ENCODE measurements at regions not wholly inside any gene's neighbourhood (a gene's known extent, or its start where the extent isn't known, plus 50 kb on each side); places are given as distances from the start of the nearest gene placed in this dataset.

- Histone ChIP-seq H3K9me3 (ENCODE audit: low read length) (no peaks in the 10 kb centered on the region), H4K20me1 (ENCODE audit: insufficient read depth, low read length) (no peaks in the 10 kb centered on the region), H3K27ac (ENCODE audit: low read depth, low read length, poor library complexity, severe bottlenecking) (no peak overlapping the region), H3K79me2 (ENCODE audit: insufficient read depth, low read length) (no peaks in the 10 kb centered on the region), H2AFZ (ENCODE audit: low read length) (no peak overlapping the region), H3K4me1 (ENCODE audit: insufficient read depth, low read length, severe bottlenecking) (no peaks in the 10 kb centered on the region), H3K4me2 (ENCODE audit: low read length) (no peak overlapping the region), H3K36me3 (ENCODE audit: insufficient read depth, low read length) (no peaks in the 10 kb centered on the region), H3K9ac (ENCODE audit: low read length) (no peak overlapping the region), H3K9me2 (ENCODE audit: low read depth, low read length) (no peaks in the 10 kb centered on the region), H3K4me3 (ENCODE audit: low read depth, low read length, poor library complexity, severe bottlenecking) (no peak overlapping the region), H3F3A (ENCODE audit: insufficient read depth, low read length) (no peaks in the 10 kb centered on the region), H3K27me3 (ENCODE audit: insufficient read depth, low read length) (no peaks in the 10 kb centered on the region)
- TF ChIP-seq, protein P1, sequence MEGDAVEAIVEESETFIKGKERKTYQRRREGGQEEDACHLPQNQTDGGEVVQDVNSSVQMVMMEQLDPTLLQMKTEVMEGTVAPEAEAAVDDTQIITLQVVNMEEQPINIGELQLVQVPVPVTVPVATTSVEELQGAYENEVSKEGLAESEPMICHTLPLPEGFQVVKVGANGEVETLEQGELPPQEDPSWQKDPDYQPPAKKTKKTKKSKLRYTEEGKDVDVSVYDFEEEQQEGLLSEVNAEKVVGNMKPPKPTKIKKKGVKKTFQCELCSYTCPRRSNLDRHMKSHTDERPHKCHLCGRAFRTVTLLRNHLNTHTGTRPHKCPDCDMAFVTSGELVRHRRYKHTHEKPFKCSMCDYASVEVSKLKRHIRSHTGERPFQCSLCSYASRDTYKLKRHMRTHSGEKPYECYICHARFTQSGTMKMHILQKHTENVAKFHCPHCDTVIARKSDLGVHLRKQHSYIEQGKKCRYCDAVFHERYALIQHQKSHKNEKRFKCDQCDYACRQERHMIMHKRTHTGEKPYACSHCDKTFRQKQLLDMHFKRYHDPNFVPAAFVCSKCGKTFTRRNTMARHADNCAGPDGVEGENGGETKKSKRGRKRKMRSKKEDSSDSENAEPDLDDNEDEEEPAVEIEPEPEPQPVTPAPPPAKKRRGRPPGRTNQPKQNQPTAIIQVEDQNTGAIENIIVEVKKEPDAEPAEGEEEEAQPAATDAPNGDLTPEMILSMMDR (IDR thresholded peaks at IDR 0.05; ENCODE audit: low read length): no peak
- no peak for TF ChIP-seq EZH2 (IDR thresholded peaks at IDR 0.05; ENCODE audit: borderline replicate concordance, low read length)
These were observed 816.8 kb downstream of the MTRR start for GRCh38 chr5:8685704-8686103.

DNA sequence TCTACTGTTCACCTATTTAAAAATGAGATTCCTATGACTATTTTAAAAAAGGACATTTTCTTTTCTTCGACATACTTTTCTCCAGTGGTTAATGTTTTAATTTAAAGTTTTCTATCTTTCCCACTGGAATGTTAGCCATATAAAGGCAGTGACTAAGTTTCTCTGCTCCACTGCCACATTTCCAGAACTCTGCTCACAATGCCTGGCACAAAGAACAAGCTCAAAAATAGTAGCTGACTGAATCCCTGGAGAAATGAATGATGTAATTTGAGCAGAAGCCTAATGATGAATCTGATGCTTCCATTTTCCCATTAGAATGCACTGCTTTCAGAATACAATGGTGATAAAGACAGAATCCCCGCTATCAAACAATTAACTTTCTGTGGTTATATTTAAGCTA is 817.8 kb downstream of the MTRR start:
- no peaks in the 10 kb centered on the region for H3K9me2 ChIP-seq (ENCODE audit: low read depth, low read length)

DNA sequence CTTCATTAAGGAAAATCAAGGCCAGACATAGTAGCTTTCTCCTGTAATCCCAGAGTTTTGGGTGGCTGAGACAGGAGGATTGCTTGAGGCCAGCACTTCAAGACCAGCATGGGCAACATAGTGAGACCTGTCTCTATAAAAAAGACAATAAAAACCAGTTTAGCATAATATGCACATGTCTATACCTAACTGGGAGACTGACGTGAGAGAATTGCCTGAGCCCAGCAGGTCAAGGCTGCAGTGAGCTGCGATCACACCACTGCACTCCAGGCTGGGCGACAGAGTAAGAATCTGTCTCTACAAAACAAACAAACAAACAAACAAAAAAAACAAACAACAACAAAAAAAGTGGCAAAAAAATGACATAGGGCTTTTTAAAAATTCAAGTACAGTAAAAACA is 820.8 kb downstream of the MTRR start:
- no peaks in the 10 kb centered on the region for H3K9me3 ChIP-seq (ENCODE audit: low read length)
- no peak overlapping the region for H3K27ac ChIP-seq (ENCODE audit: low read depth, low read length, poor library complexity, severe bottlenecking)
- TF ChIP-seq EZH2 (IDR thresholded peaks at IDR 0.05; ENCODE audit: borderline replicate concordance, low read length): no peak
- TF ChIP-seq, protein P1 (IDR thresholded peaks at IDR 0.05; ENCODE audit: low read length): no peak
- no peak overlapping the region for H2AFZ ChIP-seq (ENCODE audit: low read length)
- no peaks in the 10 kb centered on the region for H3K27me3 ChIP-seq (ENCODE audit: insufficient read depth, low read length)
- no peaks in the 10 kb centered on the region for H3K4me1 ChIP-seq (ENCODE audit: insufficient read depth, low read length, severe bottlenecking)
- H4K20me1 ChIP-seq (ENCODE audit: insufficient read depth, low read length): no peaks in the 10 kb centered on the region
- H3K4me3 ChIP-seq (ENCODE audit: low read depth, low read length, poor library complexity, severe bottlenecking): no peak overlapping the region
- H3K9ac ChIP-seq (ENCODE audit: low read length): no peak overlapping the region
- no peak overlapping the region for H3K4me2 ChIP-seq (ENCODE audit: low read length)
- H3K36me3 ChIP-seq (ENCODE audit: insufficient read depth, low read length): no peaks in the 10 kb centered on the region
- H3K79me2 ChIP-seq (ENCODE audit: insufficient read depth, low read length): no peaks in the 10 kb centered on the region
- no peaks in the 10 kb centered on the region for H3K9me2 ChIP-seq (ENCODE audit: low read depth, low read length)
- H3F3A ChIP-seq (ENCODE audit: insufficient read depth, low read length): no peaks in the 10 kb centered on the region

More for the DNA sequence above, 817.8 kb downstream of the MTRR start:
- H3K79me2 ChIP-seq (ENCODE audit: insufficient read depth, low read length): no peaks in the 10 kb centered on the region
- H3K4me3 ChIP-seq (ENCODE audit: low read depth, low read length, poor library complexity, severe bottlenecking): no peak overlapping the region
- H3F3A ChIP-seq (ENCODE audit: insufficient read depth, low read length): no peaks in the 10 kb centered on the region
- no peak overlapping the region for H2AFZ ChIP-seq (ENCODE audit: low read length)
- H3K36me3 ChIP-seq (ENCODE audit: insufficient read depth, low read length): no peaks in the 10 kb centered on the region
- no peaks in the 10 kb centered on the region for H3K9me3 ChIP-seq (ENCODE audit: low read length)
- H4K20me1 ChIP-seq (ENCODE audit: insufficient read depth, low read length): no peaks in the 10 kb centered on the region
- no peak for TF ChIP-seq EZH2 (IDR thresholded peaks at IDR 0.05; ENCODE audit: borderline replicate concordance, low read length)
- TF ChIP-seq, protein P1 (IDR thresholded peaks at IDR 0.05; ENCODE audit: low read length): no peak
- no peak overlapping the region for H3K27ac ChIP-seq (ENCODE audit: low read depth, low read length, poor library complexity, severe bottlenecking)
- H3K4me2 ChIP-seq (ENCODE audit: low read length): no peak overlapping the region
- H3K4me1 ChIP-seq (ENCODE audit: insufficient read depth, low read length, severe bottlenecking): no peaks in the 10 kb centered on the region
- no peaks in the 10 kb centered on the region for H3K27me3 ChIP-seq (ENCODE audit: insufficient read depth, low read length)
- no peak overlapping the region for H3K9ac ChIP-seq (ENCODE audit: low read length)

Data from OCI-LY1 (cell line).